Neural cell (in vitro differentiated cells): ENCODE measurements at regions not wholly inside any gene's neighbourhood (a gene's known extent, or its start where the extent isn't known, plus 50 kb on each side); places are given as distances from the start of the nearest gene placed in this dataset.

Source experiments
- H2AFZ ChIP-seq: fragments of 200-600, 300-800 bp; sonication (generic), shearing (Covaris generic); 2 replicates; pipeline ENCODE4 v1.6.0; 2014; ENCODE audit warnings: low read depth, mild to moderate bottlenecking, antibody characterized with exemption, low read length, moderate library complexity
- H3F3A ChIP-seq: fragments of 200-600 bp; shearing (Covaris generic); 2 replicates; pipeline ENCODE4 v1.6.1; 2016; ENCODE audit warnings: mild to moderate bottlenecking, moderate library complexity, mixed read lengths, antibody characterized with exemption, low read length; ENCODE audit not compliant: insufficient read depth, poor library complexity, severe bottlenecking
- H3K27ac ChIP-seq: fragments of 200-600, 300-800 bp; sonication (generic), shearing (Covaris generic); 2 replicates; pipeline ENCODE4 v1.5.1; 2014; ENCODE audit warnings: mild to moderate bottlenecking, low read length, moderate library complexity
- H3K27me3 ChIP-seq: fragments of 300-800, 200-600 bp; sonication (generic), shearing (Covaris generic); 2 replicates; pipeline ENCODE4 v1.6.0; 2014; ENCODE audit warnings: mild to moderate bottlenecking, low read depth, low read length, moderate library complexity; ENCODE audit not compliant: insufficient read depth
- H3K36me3 ChIP-seq: fragments of 300-800, 200-600 bp; sonication (generic), shearing (Covaris generic); 2 replicates; pipeline ENCODE4 v1.5.1; 2014; ENCODE audit warnings: mild to moderate bottlenecking, antibody characterized with exemption, low read length, moderate library complexity; ENCODE audit not compliant: insufficient read depth
- H3K4me2 ChIP-seq: fragments of 300-800, 200-600 bp; sonication (generic), shearing (Covaris generic); 2 replicates; pipeline ENCODE4 v1.6.0; 2014; ENCODE audit warnings: mild to moderate bottlenecking, low read length
- H3K4me3 ChIP-seq: fragments of 300-800, 200-600 bp; sonication (generic), shearing (Covaris generic); 2 replicates; pipeline ENCODE4 v1.5.1; 2014; ENCODE audit warnings: mild to moderate bottlenecking, low read length, moderate library complexity
- H3K79me2 ChIP-seq: fragments of 200-600 bp; shearing (Covaris generic); replicated peaks from 2 replicates; pipeline ENCODE4 v1.6.0; 2014; ENCODE audit warnings: mild to moderate bottlenecking, low read length, moderate library complexity; ENCODE audit not compliant: insufficient read depth
- H3K9ac ChIP-seq: fragments of 300-800, 200-600 bp; sonication (generic), shearing (Covaris generic); 2 replicates; pipeline ENCODE4 v1.6.1; 2016; ENCODE audit warnings: mild to moderate bottlenecking, low read length, mixed read lengths
- H3K9me2 ChIP-seq: fragments of 200-600 bp; shearing (Covaris generic); 2 replicates; pipeline ENCODE4 v1.6.1; 2016; ENCODE audit warnings: mild to moderate bottlenecking, low read length, mixed read lengths; ENCODE audit not compliant: insufficient read depth
- H3K9me3 ChIP-seq: fragments of 200-600, 300-800 bp; sonication (generic), shearing (Covaris generic); 2 replicates; pipeline ENCODE4 v1.6.1; 2016; ENCODE audit warnings: mild to moderate bottlenecking, mixed run types, low read length, moderate library complexity, mixed read lengths
- H4K20me1 ChIP-seq: fragments of 200-600 bp; shearing (Covaris generic); 2 replicates; pipeline ENCODE4 v1.6.1; 2016; ENCODE audit warnings: mild to moderate bottlenecking, mixed run types; ENCODE audit not compliant: insufficient read depth
- CTCF ChIP-seq: fragments of 450-650 bp; IDR thresholded peaks from 2 replicates; pipeline ENCODE4 v1.5.1; 2014; ENCODE audit warnings: antibody characterized with exemption, mild to moderate bottlenecking, moderate library complexity; ENCODE audit not compliant: poor library complexity, severe bottlenecking
- EP300 ChIP-seq: fragments of 450-650 bp; conservative IDR thresholded peaks from 2 replicates; pipeline ENCODE4 v1.6.1; 2014; ENCODE audit warnings: antibody characterized with exemption, mild to moderate bottlenecking, moderate library complexity; ENCODE audit not compliant: poor library complexity, severe bottlenecking
- EZH2 ChIP-seq: fragments of 200-600, 300-800 bp; shearing (Covaris generic), sonication (generic); IDR thresholded peaks from 2 replicates; pipeline ENCODE4 v1.6.1; 2014; ENCODE audit warnings: antibody characterized with exemption, low read length, borderline replicate concordance, mild to moderate bottlenecking; ENCODE audit not compliant: insufficient read depth, poor library complexity, severe bottlenecking
- MXI1 ChIP-seq: fragments of 450-650 bp; conservative IDR thresholded peaks from 2 replicates; pipeline ENCODE4 v1.6.1; 2014; ENCODE audit warnings: antibody characterized with exemption, mild to moderate bottlenecking; ENCODE audit not compliant: poor library complexity, severe bottlenecking
- POLR2AphosphoS5 ChIP-seq: IDR thresholded peaks from 2 replicates; pipeline ENCODE4 v1.6.1; 2012
- RAD21 ChIP-seq: fragments of 450-650 bp; conservative IDR thresholded peaks from 2 replicates; pipeline ENCODE4 v1.6.1; 2014; ENCODE audit warnings: antibody characterized with exemption, mild to moderate bottlenecking, moderate library complexity
- REST ChIP-seq: IDR thresholded peaks from 2 replicates; pipeline ENCODE4 v1.6.1; 2012; ENCODE audit warnings: borderline replicate concordance
- SMC3 ChIP-seq: fragments of 450-650 bp; conservative IDR thresholded peaks from 2 replicates; pipeline ENCODE4 v1.6.1; 2014; ENCODE audit warnings: antibody characterized with exemption, mild to moderate bottlenecking, moderate library complexity; ENCODE audit not compliant: poor library complexity
- TAF1 ChIP-seq: IDR thresholded peaks from 2 replicates; pipeline ENCODE4 v1.6.1; 2012; ENCODE audit warnings: low read depth

- no peaks in the 10 kb centered on the region for H3K27me3 ChIP-seq
- H3K27ac ChIP-seq, result no peak overlapping the region
- H2AFZ ChIP-seq, result no peak overlapping the region
- H3K9me3 ChIP-seq, result no peaks in the 10 kb centered on the region
- no peaks in the 10 kb centered on the region for H3F3A ChIP-seq
- no peaks in the 10 kb centered on the region for H4K20me1 ChIP-seq
- H3K4me3 ChIP-seq, result no peak overlapping the region
- no peaks in the 10 kb centered on the region for H3K79me2 ChIP-seq
- H3K9me2 ChIP-seq, result no peaks in the 10 kb centered on the region
- no peak for TF ChIP-seq POLR2AphosphoS5
- no peak for TF ChIP-seq TAF1
- no peak for TF ChIP-seq REST
- no peak for TF ChIP-seq SMC3
- no peak for TF ChIP-seq EZH2
- TF ChIP-seq MXI1, result no peak
- TF ChIP-seq CTCF, result no peak
- no peak for TF ChIP-seq RAD21
- TF ChIP-seq EP300, result no peak
- H3K9ac ChIP-seq, result no peak overlapping the region
- H3K36me3 ChIP-seq, result no peaks in the 10 kb centered on the region
- no peak overlapping the region for H3K4me2 ChIP-seq
These were observed 94.1 kb downstream of the PLK2 start for GRCh38 chr5:58365791-58366190.

GRCh38 chr5:58363461-58364249 lies 96.2 kb downstream of the PLK2 start:
- no peaks in the 10 kb centered on the region for H3K9me2 ChIP-seq
- H3K27ac ChIP-seq, result no peak overlapping the region
- no peak overlapping the region for H3K4me2 ChIP-seq
- H2AFZ ChIP-seq, result no peak overlapping the region
- no peaks in the 10 kb centered on the region for H3K27me3 ChIP-seq
- no peaks in the 10 kb centered on the region for H3K79me2 ChIP-seq
- H3K4me3 ChIP-seq, result no peak overlapping the region
- H3F3A ChIP-seq, result no peaks in the 10 kb centered on the region
- H4K20me1 ChIP-seq, result no peaks in the 10 kb centered on the region
- TF ChIP-seq CTCF, result no peak
- TF ChIP-seq EZH2, result no peak
- TF ChIP-seq REST, result no peak
- TF ChIP-seq TAF1, result no peak
- TF ChIP-seq POLR2AphosphoS5, result no peak
- TF ChIP-seq MXI1, result no peak
- no peak for TF ChIP-seq EP300
- no peak for TF ChIP-seq RAD21
- TF ChIP-seq SMC3, result no peak
- H3K9me3 ChIP-seq, result no peaks in the 10 kb centered on the region
- H3K36me3 ChIP-seq, result no peaks in the 10 kb centered on the region
- H3K9ac ChIP-seq, result no peak overlapping the region
